ENCODE measurements at regions not wholly inside any gene's neighbourhood (a gene's known extent, or its start where the extent isn't known, plus 50 kb on each side); places are given as distances from the start of the nearest gene placed in this dataset.

DNA sequence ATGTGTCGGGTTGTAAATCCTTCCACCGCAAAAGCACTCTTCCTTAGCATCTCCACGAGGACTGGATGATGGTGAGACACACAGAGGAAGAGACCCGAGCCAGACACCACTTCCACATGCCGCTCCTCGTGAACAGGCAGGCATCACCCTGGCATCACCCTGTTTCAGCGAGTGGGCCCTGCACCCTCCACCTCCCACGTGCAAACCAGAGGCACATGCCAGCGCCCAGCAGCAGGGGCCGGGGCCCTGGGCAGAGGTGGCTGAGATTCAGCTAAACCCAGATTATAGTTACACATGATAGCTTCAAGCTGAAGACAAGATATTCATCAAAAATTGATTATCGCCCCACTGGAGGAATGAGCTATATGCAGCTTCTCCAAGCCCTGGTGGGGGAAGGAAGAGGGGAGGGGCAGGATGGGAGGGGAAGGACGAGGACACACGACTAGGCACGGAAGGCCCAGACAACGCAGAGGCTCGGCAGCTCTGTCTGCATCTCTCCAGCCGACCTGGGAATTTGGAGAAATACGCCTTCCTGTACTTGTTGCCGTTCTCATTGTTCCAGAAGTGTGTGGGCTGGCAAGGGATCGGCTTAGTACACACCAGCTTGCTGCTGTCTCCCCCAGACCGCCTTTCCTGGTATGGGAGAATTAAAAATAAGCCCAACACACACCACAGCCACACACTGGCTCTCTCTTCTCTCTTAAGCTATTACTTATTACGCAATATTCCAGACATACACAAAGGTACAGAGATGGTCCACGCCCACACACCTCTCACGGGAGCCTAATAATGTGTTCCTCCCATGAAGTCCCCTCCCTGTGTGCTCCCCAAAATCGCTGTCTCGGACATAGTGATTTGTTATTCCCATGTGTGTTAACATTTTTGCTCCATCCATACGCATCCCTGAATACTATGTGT is 50.4 kb upstream of the ZNF354A start:
- TF ChIP-seq, protein P1, sequence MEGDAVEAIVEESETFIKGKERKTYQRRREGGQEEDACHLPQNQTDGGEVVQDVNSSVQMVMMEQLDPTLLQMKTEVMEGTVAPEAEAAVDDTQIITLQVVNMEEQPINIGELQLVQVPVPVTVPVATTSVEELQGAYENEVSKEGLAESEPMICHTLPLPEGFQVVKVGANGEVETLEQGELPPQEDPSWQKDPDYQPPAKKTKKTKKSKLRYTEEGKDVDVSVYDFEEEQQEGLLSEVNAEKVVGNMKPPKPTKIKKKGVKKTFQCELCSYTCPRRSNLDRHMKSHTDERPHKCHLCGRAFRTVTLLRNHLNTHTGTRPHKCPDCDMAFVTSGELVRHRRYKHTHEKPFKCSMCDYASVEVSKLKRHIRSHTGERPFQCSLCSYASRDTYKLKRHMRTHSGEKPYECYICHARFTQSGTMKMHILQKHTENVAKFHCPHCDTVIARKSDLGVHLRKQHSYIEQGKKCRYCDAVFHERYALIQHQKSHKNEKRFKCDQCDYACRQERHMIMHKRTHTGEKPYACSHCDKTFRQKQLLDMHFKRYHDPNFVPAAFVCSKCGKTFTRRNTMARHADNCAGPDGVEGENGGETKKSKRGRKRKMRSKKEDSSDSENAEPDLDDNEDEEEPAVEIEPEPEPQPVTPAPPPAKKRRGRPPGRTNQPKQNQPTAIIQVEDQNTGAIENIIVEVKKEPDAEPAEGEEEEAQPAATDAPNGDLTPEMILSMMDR (IDR thresholded peaks at IDR 0.05; ENCODE audit: unreplicated experiment in 3 of 3), result no peak
- H3K4me3 Mint-ChIP-seq, result no peak overlapping the region
- peaks cover 17% of the 10 kb centered on the region for H3K27me3 Mint-ChIP-seq (ENCODE audit: low read depth)
- H3K9me3 Mint-ChIP-seq, result peaks cover 8% of the 10 kb centered on the region
- H3K36me3 Mint-ChIP-seq (ENCODE audit: low read depth), result no peaks in the 10 kb centered on the region
- H3K4me1 Mint-ChIP-seq, result peaks cover 4% of the 10 kb centered on the region
- H3K27ac Mint-ChIP-seq, result peak overlapping the region; percentile 9 to 97 (median 18)

All from nephron (organoid).